Fibroblast of lung (primary cell): ENCODE measurements at regions not wholly inside any gene's neighbourhood (a gene's known extent, or its start where the extent isn't known, plus 50 kb on each side); places are given as distances from the start of the nearest gene placed in this dataset.
A peak's percentile ranks its signal among the peaks of the same experiment; 100 is the strongest.

ENCODE experiments used
- DNase-seq, 2 donors: peaks; one replicate each; pipeline versions ENCODE4 v3.0.0 to v3.0.0-alpha.2; 2010; ENCODE audit warnings: low read depth in 2 of 2
- H2AFZ ChIP-seq: 2 replicates; pipeline ENCODE4 v1.5.1; 2012; ENCODE audit warnings: low read length, control low read depth, inconsistent platforms
- H3K27ac ChIP-seq: 2 replicates; pipeline ENCODE4 v1.5.1; 2011; ENCODE audit warnings: low read length, control low read depth; ENCODE audit not compliant: insufficient read depth
- H3K27me3 ChIP-seq: 2 replicates; pipeline ENCODE4 v1.5.1; 2011; ENCODE audit warnings: mild to moderate bottlenecking, low read length; ENCODE audit not compliant: control insufficient read depth, insufficient read depth
- H3K36me3 ChIP-seq: 2 replicates; pipeline ENCODE4 v1.5.1; 2011; ENCODE audit warnings: low read length; ENCODE audit not compliant: control insufficient read depth, insufficient read depth
- H3K4me1 ChIP-seq: 2 replicates; pipeline ENCODE4 v1.5.1; 2011; ENCODE audit warnings: low read length; ENCODE audit not compliant: control insufficient read depth, insufficient read depth; ENCODE audit errors: extremely low read depth
- H3K4me2 ChIP-seq: 2 replicates; pipeline ENCODE4 v1.5.1; 2011; ENCODE audit warnings: low read length, control low read depth; ENCODE audit not compliant: insufficient read depth; ENCODE audit errors: extremely low read depth
- H3K4me3 ChIP-seq, 4 experiments: fragments of 200-600 bp in 1 of 4; sonication (generic) in 1 of 4; replicated peaks in 1 of 4; 2 replicates each; pipeline ENCODE4 v1.5.1; 2011 to 2016; ENCODE audit warnings: low read length in 4 of 4, low read depth in 3 of 4, mild to moderate bottlenecking in 3 of 4, control low read depth in 2 of 4, inconsistent platforms in 1 of 4, mixed read lengths in 1 of 4; ENCODE audit not compliant: insufficient read depth in 1 of 4; ENCODE audit errors: control extremely low read depth in 1 of 4
- H3K79me2 ChIP-seq: 2 replicates; pipeline ENCODE4 v1.5.1; 2012; ENCODE audit warnings: mild to moderate bottlenecking, low read length, inconsistent platforms; ENCODE audit not compliant: control insufficient read depth, insufficient read depth
- H3K9ac ChIP-seq: 2 replicates; pipeline ENCODE4 v1.5.1; 2011; ENCODE audit warnings: mild to moderate bottlenecking, low read length, control low read depth; ENCODE audit not compliant: insufficient read depth
- H3K9me3 ChIP-seq: 2 replicates; pipeline ENCODE4 v1.5.1; 2012; ENCODE audit warnings: low read depth, low read length; ENCODE audit not compliant: control insufficient read depth, insufficient read depth
- H4K20me1 ChIP-seq: 2 replicates; pipeline ENCODE4 v1.5.1; 2011; ENCODE audit warnings: low read length; ENCODE audit not compliant: control insufficient read depth, insufficient read depth; ENCODE audit errors: extremely low read depth
- CTCF ChIP-seq, 2 donors: IDR thresholded peaks in 1 of 2; conservative IDR thresholded peaks in 1 of 2; 1 replicate in 1 of 2; 2 replicates in 1 of 2; pipeline ENCODE4 v1.5.1; 2011 to 2012; ENCODE audit warnings: low read length in 2 of 2, control low read depth in 1 of 2, inconsistent platforms in 1 of 2, low read depth in 1 of 2, mild to moderate bottlenecking in 1 of 2
- EZH2 ChIP-seq: IDR thresholded peaks from 2 replicates; pipeline ENCODE4 v1.5.1; 2012; ENCODE audit warnings: low read length, control low read depth, mild to moderate bottlenecking; ENCODE audit errors: missing control alignments

- TF ChIP-seq EZH2 (no peak), CTCF (conservative IDR thresholded peaks at IDR 0.05 in 1 of 2, IDR thresholded peaks at IDR 0.05 in 1 of 2; ENCODE audit: low read depth in 1 of 2, low read length in 2 of 2) (no peak)
- Histone ChIP-seq H3K4me3 (no peak overlapping the region), H4K20me1 (no peaks in the 10 kb centered on the region), H3K36me3 (no peaks in the 10 kb centered on the region), H2AFZ (no peak overlapping the region), H3K27me3 (no peaks in the 10 kb centered on the region), H3K4me2 (no peak overlapping the region), H3K4me1 (no peaks in the 10 kb centered on the region), H3K9ac (no peak overlapping the region), H3K79me2 (no peaks in the 10 kb centered on the region), H3K27ac (no peak overlapping the region), H3K9me3 (no peaks in the 10 kb centered on the region)
- DNase-seq = peak; percentile 73 to 89
These were observed 276.8 kb upstream of the TMPO start for GRCh38 chr12:98238515-98239130.

- no peak for DNase-seq
- TF ChIP-seq EZH2 = no peak
- no peak for TF ChIP-seq CTCF (conservative IDR thresholded peaks at IDR 0.05 in 1 of 2, IDR thresholded peaks at IDR 0.05 in 1 of 2; ENCODE audit: low read depth in 1 of 2, low read length in 2 of 2)
- H3K9ac ChIP-seq = no peak overlapping the region
- H3K9me3 ChIP-seq = no peaks in the 10 kb centered on the region
- no peaks in the 10 kb centered on the region for H3K4me1 ChIP-seq
- no peaks in the 10 kb centered on the region for H3K27me3 ChIP-seq
- no peaks in the 10 kb centered on the region for H4K20me1 ChIP-seq
- H3K27ac ChIP-seq = no peak overlapping the region
- H3K36me3 ChIP-seq = no peaks in the 10 kb centered on the region
- H3K79me2 ChIP-seq = no peaks in the 10 kb centered on the region
- no peak overlapping the region for H2AFZ ChIP-seq
- H3K4me2 ChIP-seq = no peak overlapping the region
- no peak overlapping the region for H3K4me3 ChIP-seq
These were observed 272.2 kb upstream of the TMPO start for GRCh38 chr12:98243190-98243589.

- Histone ChIP-seq H3K4me2 (no peak overlapping the region), H3K27ac (no peak overlapping the region), H2AFZ (no peak overlapping the region), H3K27me3 (no peaks in the 10 kb centered on the region), H4K20me1 (no peaks in the 10 kb centered on the region), H3K36me3 (no peaks in the 10 kb centered on the region), H3K4me3 (no peak overlapping the region), H3K4me1 (no peaks in the 10 kb centered on the region), H3K79me2 (no peaks in the 10 kb centered on the region), H3K9ac (no peak overlapping the region), H3K9me3 (no peaks in the 10 kb centered on the region)
- no peak for TF ChIP-seq CTCF (conservative IDR thresholded peaks at IDR 0.05 in 1 of 2, IDR thresholded peaks at IDR 0.05 in 1 of 2; ENCODE audit: low read depth in 1 of 2, low read length in 2 of 2)
- TF ChIP-seq EZH2 = no peak
- no peak for DNase-seq
These were observed 271.3 kb upstream of the TMPO start for GRCh38 chr12:98244136-98244535.
